ENCODE measurements at regions not wholly inside any gene's neighbourhood (a gene's known extent, or its start where the extent isn't known, plus 50 kb on each side); places are given as distances from the start of the nearest gene placed in this dataset.

GRCh38 chr4:30932581-30932980, 212.4 kb downstream of the PCDH7 start:
- H2BK20ac ChIP-seq (ENCODE audit: low read depth, low read length, poor library complexity, severe bottlenecking), result no peak overlapping the region
- H2AFZ ChIP-seq (ENCODE audit: low read length), result no peak overlapping the region
- H3K27ac ChIP-seq (ENCODE audit: insufficient read length, low read depth, low read length), result no peak overlapping the region
- no peak overlapping the region for H3K23ac ChIP-seq (ENCODE audit: insufficient read length, low read depth, low read length)
- H3K9me3 ChIP-seq (ENCODE audit: control insufficient read depth, low read depth, low read length), result no peaks in the 10 kb centered on the region
- H3K79me2 ChIP-seq (ENCODE audit: insufficient read depth, low read length), result peaks cover 2% of the 10 kb centered on the region; the same call in 1 of the 2 replicates
- no CpG with 5 or more reads among the region's 3 CpGs for WGBS (ENCODE audit: extremely low coverage, insufficient read length, low lambda C conversion rate)
- H4K8ac ChIP-seq (replicated peaks; ENCODE audit: insufficient read length, low read depth, low read length), result no peak overlapping the region
- H4K5ac ChIP-seq (ENCODE audit: insufficient read length, low read depth, low read length), result no peak overlapping the region
- no peak overlapping the region for H3K18ac ChIP-seq (ENCODE audit: insufficient read length, low read depth, low read length)
- Mint-ChIP-seq H3K4me1 (peaks cover 21 to 24% of the 10 kb centered on the region in 2 experiments), H3K4me3 (no peak overlapping the region), H3K27me3 (ENCODE audit: low read depth) (no peaks in the 10 kb centered on the region), H3K9me3 (no peaks in the 10 kb centered on the region), H3K36me3 (ENCODE audit: insufficient read depth in 1 of 3, low read depth in 3 of 3) (no peaks in the 10 kb centered on the region), H3K27ac (no peak overlapping the region; a peak in 1 of 7 replicates)
- H2AK5ac ChIP-seq (ENCODE audit: insufficient read length, low read length), result no peak overlapping the region
- no peaks in the 10 kb centered on the region for H3K4me1 ChIP-seq (ENCODE audit: insufficient read depth, low read length)
- TF ChIP-seq, protein P1, sequence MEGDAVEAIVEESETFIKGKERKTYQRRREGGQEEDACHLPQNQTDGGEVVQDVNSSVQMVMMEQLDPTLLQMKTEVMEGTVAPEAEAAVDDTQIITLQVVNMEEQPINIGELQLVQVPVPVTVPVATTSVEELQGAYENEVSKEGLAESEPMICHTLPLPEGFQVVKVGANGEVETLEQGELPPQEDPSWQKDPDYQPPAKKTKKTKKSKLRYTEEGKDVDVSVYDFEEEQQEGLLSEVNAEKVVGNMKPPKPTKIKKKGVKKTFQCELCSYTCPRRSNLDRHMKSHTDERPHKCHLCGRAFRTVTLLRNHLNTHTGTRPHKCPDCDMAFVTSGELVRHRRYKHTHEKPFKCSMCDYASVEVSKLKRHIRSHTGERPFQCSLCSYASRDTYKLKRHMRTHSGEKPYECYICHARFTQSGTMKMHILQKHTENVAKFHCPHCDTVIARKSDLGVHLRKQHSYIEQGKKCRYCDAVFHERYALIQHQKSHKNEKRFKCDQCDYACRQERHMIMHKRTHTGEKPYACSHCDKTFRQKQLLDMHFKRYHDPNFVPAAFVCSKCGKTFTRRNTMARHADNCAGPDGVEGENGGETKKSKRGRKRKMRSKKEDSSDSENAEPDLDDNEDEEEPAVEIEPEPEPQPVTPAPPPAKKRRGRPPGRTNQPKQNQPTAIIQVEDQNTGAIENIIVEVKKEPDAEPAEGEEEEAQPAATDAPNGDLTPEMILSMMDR (conservative IDR thresholded peaks at IDR 0.05), result no peak
- no peak overlapping the region for H2BK12ac ChIP-seq (ENCODE audit: insufficient read length, low read depth, low read length)
- H4K91ac ChIP-seq (ENCODE audit: insufficient read length, low read depth, low read length), result no peak overlapping the region
- DNase-seq, result no peak
- H3K14ac ChIP-seq (ENCODE audit: insufficient read depth, low read length), result no peak overlapping the region
- no peaks in the 10 kb centered on the region for H3K27me3 ChIP-seq (ENCODE audit: insufficient read depth, low read length)
- H3K56ac ChIP-seq (ENCODE audit: insufficient read length, low read depth, low read length), result no peak overlapping the region
- H2BK5ac ChIP-seq (ENCODE audit: insufficient read length, low read length), result no peak overlapping the region
- H2BK120ac ChIP-seq (ENCODE audit: low read depth, low read length, poor library complexity, severe bottlenecking), result no peak overlapping the region
- no peak overlapping the region for H3K9ac ChIP-seq (ENCODE audit: extremely low read depth, insufficient read length, low read length)
- H3K23me2 ChIP-seq (ENCODE audit: insufficient read length, low read depth, low read length, poor library complexity, severe bottlenecking), result no peaks in the 10 kb centered on the region
- no peak overlapping the region for H3K4ac ChIP-seq (ENCODE audit: low read depth, low read length)
- H2BK15ac ChIP-seq (ENCODE audit: low read depth, low read length), result no peak overlapping the region
- no peaks in the 10 kb centered on the region for H3K79me1 ChIP-seq (ENCODE audit: insufficient read depth, low read depth, low read length, poor library complexity, severe bottlenecking)
- H3K4me2 ChIP-seq (ENCODE audit: insufficient read depth, insufficient read length, low read length), result no peak overlapping the region
- H3T11ph ChIP-seq (ENCODE audit: low read length), result no peak overlapping the region
- no peaks in the 10 kb centered on the region for H4K20me1 ChIP-seq (ENCODE audit: control insufficient read depth, insufficient read depth, insufficient read length)

Data from H9 (cell line).